ENCODE measurements at regions not wholly inside any gene's neighbourhood (a gene's known extent, or its start where the extent isn't known, plus 50 kb on each side); places are given as distances from the start of the nearest gene placed in this dataset.

DNA sequence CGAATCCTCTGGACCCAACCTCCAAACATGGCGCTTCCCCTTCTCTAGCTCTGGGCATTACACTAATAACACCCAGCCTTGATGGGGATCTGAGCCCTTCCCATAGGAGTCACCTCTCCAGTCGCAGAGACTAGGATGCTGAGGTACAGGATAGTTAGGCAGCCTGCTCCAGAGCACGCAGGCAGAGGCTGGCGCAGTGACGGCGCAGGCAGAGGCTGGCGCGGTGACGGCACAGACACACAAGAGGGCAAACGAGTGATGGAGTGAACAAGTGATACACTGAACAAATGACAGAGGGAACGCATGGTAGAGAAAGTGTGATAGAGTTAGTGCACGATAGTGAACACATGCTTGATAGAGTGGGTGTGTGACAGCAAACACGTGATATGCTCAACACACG is 518.5 kb downstream of the EIPR1 start:
- Histone ChIP-seq H3K4me3 (no peak overlapping the region), H3K27me3 (no peaks in the 10 kb centered on the region), H3K9me3 (no peaks in the 10 kb centered on the region), H3K27ac (no peak overlapping the region), H3K4me1 (ENCODE audit: insufficient read depth) (no peaks in the 10 kb centered on the region), H3K36me3 (no peaks in the 10 kb centered on the region)
- intact Hi-C loops (cut with DNase I): no loop called here
- WGBS, 3 donors: 95 to 96% (median 96%) methylated on average over 15 of the region's 15 CpGs
- DNase-seq: no peak
- TF ChIP-seq, protein P1, sequence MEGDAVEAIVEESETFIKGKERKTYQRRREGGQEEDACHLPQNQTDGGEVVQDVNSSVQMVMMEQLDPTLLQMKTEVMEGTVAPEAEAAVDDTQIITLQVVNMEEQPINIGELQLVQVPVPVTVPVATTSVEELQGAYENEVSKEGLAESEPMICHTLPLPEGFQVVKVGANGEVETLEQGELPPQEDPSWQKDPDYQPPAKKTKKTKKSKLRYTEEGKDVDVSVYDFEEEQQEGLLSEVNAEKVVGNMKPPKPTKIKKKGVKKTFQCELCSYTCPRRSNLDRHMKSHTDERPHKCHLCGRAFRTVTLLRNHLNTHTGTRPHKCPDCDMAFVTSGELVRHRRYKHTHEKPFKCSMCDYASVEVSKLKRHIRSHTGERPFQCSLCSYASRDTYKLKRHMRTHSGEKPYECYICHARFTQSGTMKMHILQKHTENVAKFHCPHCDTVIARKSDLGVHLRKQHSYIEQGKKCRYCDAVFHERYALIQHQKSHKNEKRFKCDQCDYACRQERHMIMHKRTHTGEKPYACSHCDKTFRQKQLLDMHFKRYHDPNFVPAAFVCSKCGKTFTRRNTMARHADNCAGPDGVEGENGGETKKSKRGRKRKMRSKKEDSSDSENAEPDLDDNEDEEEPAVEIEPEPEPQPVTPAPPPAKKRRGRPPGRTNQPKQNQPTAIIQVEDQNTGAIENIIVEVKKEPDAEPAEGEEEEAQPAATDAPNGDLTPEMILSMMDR (IDR thresholded peaks at IDR 0.05): no peak
- TF ChIP-seq POLR2A (IDR thresholded peaks at IDR 0.05) (no peak), EP300 (IDR thresholded peaks at IDR 0.05) (no peak)

DNA sequence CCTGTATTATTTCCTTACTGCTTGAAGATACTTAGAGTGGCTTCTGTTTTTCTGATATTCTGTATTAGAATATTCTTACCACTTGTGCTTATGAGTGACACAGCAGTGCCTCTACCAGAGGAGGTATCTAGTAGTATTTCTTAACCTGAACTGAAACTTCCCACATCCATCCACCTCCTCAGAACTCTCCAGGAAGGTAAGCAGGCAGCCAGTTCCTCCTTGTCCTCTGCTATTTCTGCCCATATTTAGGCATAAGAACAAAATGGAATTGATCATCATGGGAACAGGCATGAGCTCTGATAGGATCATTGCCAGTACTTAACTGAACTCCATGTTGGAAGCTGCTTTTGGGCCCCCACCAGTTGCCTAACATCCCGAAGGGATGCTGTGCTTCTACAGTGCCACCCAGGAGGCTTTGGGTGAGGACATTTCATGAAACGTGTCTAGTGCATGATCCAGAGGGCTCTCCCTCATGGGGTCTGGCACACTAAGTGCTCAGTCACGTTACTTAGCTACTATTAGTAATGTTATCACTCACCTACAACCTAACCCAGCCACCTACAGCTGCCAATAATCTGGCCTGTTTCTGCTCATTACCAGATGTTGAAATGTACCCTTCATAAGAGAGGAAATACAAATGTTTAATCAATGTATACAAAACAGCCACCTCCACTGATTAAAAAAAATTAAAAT is 520.7 kb downstream of the EIPR1 start:
- Histone ChIP-seq H3K4me3 (no peak overlapping the region), H3K9me3 (no peaks in the 10 kb centered on the region), H3K4me1 (ENCODE audit: insufficient read depth) (no peaks in the 10 kb centered on the region), H3K27me3 (no peaks in the 10 kb centered on the region), H3K36me3 (no peaks in the 10 kb centered on the region), H3K27ac (no peak overlapping the region)
- DNase-seq: no peak
- WGBS, 3 donors: 33 to 50% (median 41%) methylated on average over 3 of the region's 3 CpGs
- intact Hi-C loops (cut with DNase I): no loop called here
- TF ChIP-seq EP300 (IDR thresholded peaks at IDR 0.05): no peak
- TF ChIP-seq, protein P1 (IDR thresholded peaks at IDR 0.05): no peak
- TF ChIP-seq POLR2A (IDR thresholded peaks at IDR 0.05): no peak

DNA sequence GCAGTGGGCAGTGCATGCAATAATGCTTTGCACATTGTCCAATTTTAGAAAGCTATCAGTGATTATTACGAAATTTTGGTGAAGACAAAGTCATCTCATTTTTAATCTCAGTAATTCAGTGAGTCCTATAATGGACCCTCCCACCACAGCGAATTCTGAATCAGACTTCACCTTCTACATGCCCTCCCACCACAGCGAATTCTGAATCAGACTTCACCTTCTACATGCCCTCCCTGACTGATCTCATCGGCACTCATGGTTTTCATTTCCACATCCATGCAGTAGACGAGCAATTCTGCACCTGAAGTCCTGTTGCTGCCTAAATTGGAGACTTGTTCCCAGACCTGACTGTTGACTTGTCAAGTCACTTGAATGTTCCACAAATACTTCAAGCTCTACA is 522.3 kb downstream of the EIPR1 start:
- TF ChIP-seq EP300 (IDR thresholded peaks at IDR 0.05) (no peak), POLR2A (IDR thresholded peaks at IDR 0.05) (no peak)
- Histone ChIP-seq H3K27ac (no peak overlapping the region), H3K4me3 (no peak overlapping the region), H3K27me3 (no peaks in the 10 kb centered on the region), H3K9me3 (no peaks in the 10 kb centered on the region), H3K4me1 (ENCODE audit: insufficient read depth) (no peaks in the 10 kb centered on the region), H3K36me3 (no peaks in the 10 kb centered on the region)
- no peak for DNase-seq
- intact Hi-C loops (cut with DNase I): no loop called here
- WGBS, 3 donors: 89 to 91% (median 90%) methylated on average over 5 of the region's 5 CpGs

DNA sequence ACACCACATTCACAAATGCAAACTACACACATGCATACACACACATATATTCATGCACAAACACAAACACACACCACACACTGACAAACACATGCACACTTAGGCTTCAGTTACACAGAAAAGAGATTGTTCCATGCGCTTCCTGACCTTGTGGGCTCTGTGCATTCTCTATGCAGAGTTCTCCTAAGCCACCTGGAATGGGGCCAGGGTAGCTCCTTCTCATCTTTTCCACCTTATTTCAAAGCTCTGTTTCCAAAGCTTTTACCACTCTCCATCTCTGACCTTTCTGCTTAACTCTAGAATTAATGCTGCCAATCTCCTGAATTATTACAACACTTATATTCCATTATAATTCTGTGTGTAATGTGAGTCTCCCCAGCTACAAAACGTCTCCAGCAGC is 522.3 kb upstream of the MYT1L start:
- TF ChIP-seq EP300 (IDR thresholded peaks at IDR 0.05) (no peak), POLR2A (IDR thresholded peaks at IDR 0.05) (no peak)
- TF ChIP-seq, protein P1 (IDR thresholded peaks at IDR 0.05): no peak
- DNase-seq: no peak
- H3K27ac ChIP-seq: no peak overlapping the region
- H3K9me3 ChIP-seq: no peaks in the 10 kb centered on the region
- no peaks in the 10 kb centered on the region for H3K27me3 ChIP-seq
- WGBS, 3 donors: 36 to 41% (median 38%) methylated on average over 2 of the region's 2 CpGs
- no peaks in the 10 kb centered on the region for H3K36me3 ChIP-seq
- no peak overlapping the region for H3K4me3 ChIP-seq
- intact Hi-C loops (cut with DNase I): no loop called here
- H3K4me1 ChIP-seq (ENCODE audit: insufficient read depth): no peaks in the 10 kb centered on the region
